OCI-LY3 (cell line): ENCODE measurements at regions not wholly inside any gene's neighbourhood (a gene's known extent, or its start where the extent isn't known, plus 50 kb on each side); places are given as distances from the start of the nearest gene placed in this dataset.

Source experiments
- H2AFZ ChIP-seq: fragments of 200-600, 300-600 bp; shearing (Covaris generic); 2 replicates; pipeline ENCODE4 v1.6.0; 2014; ENCODE audit warnings: antibody characterized with exemption, low read depth, low read length
- H3K27ac ChIP-seq: fragments of 200-600, 300-600 bp; sonication (generic); 2 replicates; pipeline ENCODE4 v1.5.1; 2014; ENCODE audit warnings: mild to moderate bottlenecking, low read length, moderate library complexity, mixed read lengths
- H3K27me3 ChIP-seq: fragments of 200-600, 300-600 bp; sonication (generic); 2 replicates; pipeline ENCODE4 v1.6.1; 2014; ENCODE audit warnings: low read depth, low read length, mixed read lengths
- H3K36me3 ChIP-seq: fragments of 200-600, 300-600 bp; sonication (generic); replicated peaks from 2 replicates; pipeline ENCODE3; 2014; ENCODE audit warnings: low read depth, low read length, mixed read lengths
- H3K4me1 ChIP-seq: fragments of 300-600, 200-600 bp; sonication (generic); 2 replicates; pipeline ENCODE4 v1.6.1; 2014; ENCODE audit warnings: low read length, mixed read lengths
- H3K4me2 ChIP-seq: fragments of 200-600, 300-600 bp; sonication (generic); 2 replicates; pipeline ENCODE4 v1.6.1; 2014; ENCODE audit warnings: low read length, mixed read lengths
- H3K4me3 ChIP-seq: fragments of 300-600, 200-600 bp; sonication (generic); 2 replicates; pipeline ENCODE4 v1.5.1; 2014; ENCODE audit warnings: antibody characterized with exemption, mild to moderate bottlenecking, low read length, moderate library complexity
- H3K79me2 ChIP-seq: fragments of 300-600, 200-600 bp; shearing (Covaris generic); 2 replicates; pipeline ENCODE4 v1.6.1; 2014; ENCODE audit warnings: mild to moderate bottlenecking, low read length, mixed read lengths
- H3K9ac ChIP-seq: fragments of 300-600, 200-600 bp; shearing (Covaris generic); 2 replicates; pipeline ENCODE4 v1.6.0; 2014; ENCODE audit warnings: mild to moderate bottlenecking, low read length, moderate library complexity
- H3K9me3 ChIP-seq: fragments of 200-600, 300-600 bp; shearing (Covaris generic); 2 replicates; pipeline ENCODE4 v1.6.1; 2014; ENCODE audit warnings: low read length, mixed read lengths; ENCODE audit not compliant: insufficient read depth
- H4K20me1 ChIP-seq: fragments of 200-600, 300-600 bp; sonication (generic); 2 replicates; pipeline ENCODE4 v1.6.1; 2016; ENCODE audit warnings: low read length, mixed read lengths; ENCODE audit not compliant: insufficient read depth
- EZH2phosphoT487 ChIP-seq: fragments of 200-600 bp; shearing (Covaris generic); IDR thresholded peaks from 2 replicates; pipeline ENCODE4 v1.6.1; 2018; ENCODE audit warnings: antibody characterized with exemption, mixed run types, low read depth
- TF ChIP-seq, protein P1 (sequence below): fragments of 200-600, 300-600 bp; sonication (generic); IDR thresholded peaks from 2 replicates; pipeline ENCODE4 v1.5.1; 2014; ENCODE audit warnings: antibody characterized with exemption, low read length, low read depth

DNA sequence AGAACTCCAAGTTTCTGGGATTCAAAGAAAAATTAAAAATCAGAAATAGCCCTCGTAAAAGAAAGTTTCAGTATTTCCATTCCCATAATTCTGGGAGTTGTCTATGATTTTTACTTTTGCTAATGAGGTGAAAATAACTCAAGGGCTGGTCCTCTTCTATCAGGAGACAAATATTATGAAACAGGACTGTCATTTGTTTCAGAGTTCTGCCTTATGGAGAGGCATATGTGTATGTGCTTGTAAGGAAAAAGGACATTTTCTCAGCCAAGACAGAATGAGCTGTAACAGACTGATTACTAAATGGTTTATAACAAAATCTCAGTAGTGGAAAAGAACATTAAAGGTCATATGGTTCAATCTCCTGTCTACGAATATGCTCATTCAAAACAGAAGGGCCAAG is 59.0 kb upstream of the TAB3 start:
- TF ChIP-seq, protein P1, sequence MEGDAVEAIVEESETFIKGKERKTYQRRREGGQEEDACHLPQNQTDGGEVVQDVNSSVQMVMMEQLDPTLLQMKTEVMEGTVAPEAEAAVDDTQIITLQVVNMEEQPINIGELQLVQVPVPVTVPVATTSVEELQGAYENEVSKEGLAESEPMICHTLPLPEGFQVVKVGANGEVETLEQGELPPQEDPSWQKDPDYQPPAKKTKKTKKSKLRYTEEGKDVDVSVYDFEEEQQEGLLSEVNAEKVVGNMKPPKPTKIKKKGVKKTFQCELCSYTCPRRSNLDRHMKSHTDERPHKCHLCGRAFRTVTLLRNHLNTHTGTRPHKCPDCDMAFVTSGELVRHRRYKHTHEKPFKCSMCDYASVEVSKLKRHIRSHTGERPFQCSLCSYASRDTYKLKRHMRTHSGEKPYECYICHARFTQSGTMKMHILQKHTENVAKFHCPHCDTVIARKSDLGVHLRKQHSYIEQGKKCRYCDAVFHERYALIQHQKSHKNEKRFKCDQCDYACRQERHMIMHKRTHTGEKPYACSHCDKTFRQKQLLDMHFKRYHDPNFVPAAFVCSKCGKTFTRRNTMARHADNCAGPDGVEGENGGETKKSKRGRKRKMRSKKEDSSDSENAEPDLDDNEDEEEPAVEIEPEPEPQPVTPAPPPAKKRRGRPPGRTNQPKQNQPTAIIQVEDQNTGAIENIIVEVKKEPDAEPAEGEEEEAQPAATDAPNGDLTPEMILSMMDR = no peak

DNA sequence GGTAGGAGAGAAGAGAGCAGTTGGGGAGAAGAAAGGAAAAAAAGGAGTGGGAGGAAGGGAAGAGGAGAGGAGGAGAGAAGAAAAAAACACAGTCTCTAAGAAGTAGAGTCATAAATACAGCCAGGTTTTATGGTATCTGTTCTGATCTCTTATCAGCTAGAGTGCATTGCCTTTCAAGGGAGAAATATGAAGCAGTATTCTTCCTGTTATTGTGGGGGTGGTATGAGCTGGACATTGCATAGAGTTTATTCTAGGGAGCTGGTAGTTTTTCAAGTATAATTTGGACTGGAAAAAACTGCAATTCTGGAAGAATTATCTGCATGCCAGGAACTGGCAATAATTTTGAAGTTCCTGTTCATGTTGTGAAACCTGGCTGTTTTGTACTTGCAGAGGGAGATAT is 54.9 kb upstream of the TAB3 start:
- H4K20me1 ChIP-seq = no peaks in the 10 kb centered on the region
- no peaks in the 10 kb centered on the region for H3K79me2 ChIP-seq
- no peaks in the 10 kb centered on the region for H3K36me3 ChIP-seq
- H3K27me3 ChIP-seq = no peaks in the 10 kb centered on the region
- no peak overlapping the region for H2AFZ ChIP-seq
- H3K4me3 ChIP-seq = no peak overlapping the region
- H3K9ac ChIP-seq = no peak overlapping the region
- TF ChIP-seq, protein P1 = no peak
- TF ChIP-seq EZH2phosphoT487 = no peak
- no peaks in the 10 kb centered on the region for H3K4me1 ChIP-seq
- no peak overlapping the region for H3K4me2 ChIP-seq
- H3K9me3 ChIP-seq = no peaks in the 10 kb centered on the region
- H3K27ac ChIP-seq = no peak overlapping the region

More for the DNA sequence above, 59.0 kb upstream of the TAB3 start:
- no peaks in the 10 kb centered on the region for H3K36me3 ChIP-seq
- H4K20me1 ChIP-seq = no peaks in the 10 kb centered on the region
- no peak overlapping the region for H3K4me3 ChIP-seq
- H3K27ac ChIP-seq = no peak overlapping the region
- no peaks in the 10 kb centered on the region for H3K27me3 ChIP-seq
- H3K9me3 ChIP-seq = no peaks in the 10 kb centered on the region
- H3K79me2 ChIP-seq = no peaks in the 10 kb centered on the region
- H3K9ac ChIP-seq = no peak overlapping the region
- no peaks in the 10 kb centered on the region for H3K4me1 ChIP-seq
- H2AFZ ChIP-seq = no peak overlapping the region
- H3K4me2 ChIP-seq = no peak overlapping the region

DNA sequence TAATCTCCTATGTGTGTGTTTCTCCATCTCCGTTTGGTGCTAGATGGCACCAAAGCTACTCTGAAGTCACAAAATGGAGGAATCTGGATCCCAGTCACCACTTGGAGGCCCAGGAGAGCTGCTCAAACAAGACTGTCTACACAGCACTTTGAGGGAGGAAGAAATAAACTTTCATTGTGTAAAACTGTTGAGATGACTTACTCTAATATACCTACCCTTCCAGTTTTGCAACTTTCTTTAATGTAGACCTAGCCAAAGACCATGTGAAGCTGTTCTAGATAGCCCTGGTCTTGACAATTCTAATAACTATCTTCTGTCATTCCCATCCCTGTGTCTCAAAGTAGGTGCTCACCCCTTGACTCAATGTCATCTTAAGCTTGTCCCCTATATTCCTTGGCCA is 52.8 kb upstream of the TAB3 start:
- H3K9me3 ChIP-seq = no peaks in the 10 kb centered on the region
- no peak overlapping the region for H3K27ac ChIP-seq
- TF ChIP-seq, protein P1 = no peak
- no peak for TF ChIP-seq EZH2phosphoT487
- H3K4me2 ChIP-seq = no peak overlapping the region
- no peaks in the 10 kb centered on the region for H4K20me1 ChIP-seq
- H3K9ac ChIP-seq = no peak overlapping the region
- no peak overlapping the region for H3K4me3 ChIP-seq
- no peak overlapping the region for H2AFZ ChIP-seq
- H3K36me3 ChIP-seq = no peaks in the 10 kb centered on the region
- no peaks in the 10 kb centered on the region for H3K27me3 ChIP-seq
- no peaks in the 10 kb centered on the region for H3K4me1 ChIP-seq
- no peaks in the 10 kb centered on the region for H3K79me2 ChIP-seq

DNA sequence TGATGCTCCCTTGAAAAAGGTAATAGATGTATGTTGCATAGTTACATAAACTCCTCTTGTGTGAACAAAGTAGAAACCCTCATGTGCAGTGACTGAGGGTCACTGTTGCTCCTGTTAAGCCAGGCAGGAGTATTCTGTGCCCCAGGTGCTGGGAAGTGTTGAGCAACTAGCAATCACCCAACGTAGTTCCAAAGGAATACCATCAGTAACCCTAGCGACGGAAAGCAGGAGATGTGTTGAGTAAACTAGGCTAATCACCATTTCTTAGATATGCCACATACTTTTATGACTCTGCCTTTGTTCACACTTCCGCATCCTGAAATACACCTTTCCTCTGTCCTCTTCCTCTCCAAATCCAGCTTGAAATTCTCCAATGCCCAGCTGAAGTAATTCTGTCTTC is 50.9 kb upstream of the TAB3 start:
- H4K20me1 ChIP-seq = no peaks in the 10 kb centered on the region
- H3K4me1 ChIP-seq = no peaks in the 10 kb centered on the region
- H3K9me3 ChIP-seq = no peaks in the 10 kb centered on the region
- H3K4me2 ChIP-seq = no peak overlapping the region
- H3K36me3 ChIP-seq = no peaks in the 10 kb centered on the region
- H3K9ac ChIP-seq = no peak overlapping the region
- no peaks in the 10 kb centered on the region for H3K27me3 ChIP-seq
- no peak overlapping the region for H3K27ac ChIP-seq
- no peaks in the 10 kb centered on the region for H3K79me2 ChIP-seq
- no peak overlapping the region for H3K4me3 ChIP-seq
- TF ChIP-seq, protein P1 = no peak
- TF ChIP-seq EZH2phosphoT487 = no peak
- no peak overlapping the region for H2AFZ ChIP-seq
